ENCODE measurements at regions not wholly inside any gene's neighbourhood (a gene's known extent, or its start where the extent isn't known, plus 50 kb on each side); places are given as distances from the start of the nearest gene placed in this dataset.

GRCh38 chr18:30675493-30675892 lies 367.0 kb downstream of the DSC3 start:
- TF ChIP-seq CTCF (IDR thresholded peaks at IDR 0.05) (no peak), POLR2AphosphoS5 (IDR thresholded peaks at IDR 0.05) (no peak), POLR2A (IDR thresholded peaks at IDR 0.05) (no peak)
